ENCODE measurements at regions not wholly inside any gene's neighbourhood (a gene's known extent, or its start where the extent isn't known, plus 50 kb on each side); places are given as distances from the start of the nearest gene placed in this dataset.

DNA sequence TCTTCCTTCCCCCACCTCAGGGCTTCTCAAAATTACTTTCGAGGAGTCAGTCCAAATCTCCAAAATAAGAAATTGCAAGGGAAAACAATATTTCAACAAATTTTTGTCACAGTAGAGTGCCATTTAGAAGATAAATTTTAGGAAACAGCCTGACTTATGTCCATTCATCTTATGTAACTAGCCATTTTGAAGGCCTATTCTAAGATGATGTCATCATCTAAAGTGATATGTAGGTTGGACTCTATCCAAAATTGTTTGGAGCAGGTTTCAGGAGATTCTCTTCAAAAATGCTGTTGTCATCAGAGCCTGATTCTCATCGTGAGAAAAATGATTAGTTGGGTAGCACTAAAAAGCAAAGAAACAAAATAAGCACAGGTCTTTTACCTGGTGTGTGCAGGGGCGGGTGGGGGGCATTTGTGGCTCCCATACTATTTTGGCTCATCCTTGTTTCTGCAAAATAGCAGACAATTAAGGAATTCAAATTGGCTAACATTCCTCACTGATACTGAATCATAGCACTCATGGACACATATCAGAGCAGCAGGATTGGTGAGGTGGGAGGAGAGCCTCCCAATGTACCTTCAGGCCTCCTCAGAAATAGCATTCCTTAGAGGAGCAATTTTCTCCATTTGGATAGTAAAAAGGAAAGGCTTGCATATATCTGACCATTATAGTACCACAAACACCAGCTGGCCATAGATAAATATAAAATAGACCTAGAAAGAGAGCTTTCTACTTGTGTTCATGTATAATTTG, 360.9 kb upstream of the NAV3 start:
- no peak for DNase-seq (ENCODE audit: low read depth)
- H3K4me3 ChIP-seq (ENCODE audit: low read depth, low read length) = no peak overlapping the region

DNA sequence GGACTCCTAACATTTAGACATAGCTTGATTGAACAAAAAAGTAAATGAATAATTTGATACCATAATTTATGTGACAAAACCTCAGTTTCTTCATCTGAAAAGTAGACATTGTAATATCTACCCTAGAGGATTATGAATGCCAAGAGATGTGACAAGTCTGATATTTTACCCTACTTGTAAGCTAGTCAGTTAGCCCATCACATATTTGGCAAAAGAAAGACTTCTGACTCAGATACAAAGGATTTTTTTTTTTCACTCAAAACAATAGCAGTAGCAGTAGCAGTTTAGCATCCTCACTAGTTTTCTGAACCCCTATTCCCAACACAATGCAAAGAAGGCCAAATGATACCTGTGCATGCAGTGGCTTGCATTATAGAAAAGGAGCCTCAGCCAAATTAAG, 377.3 kb upstream of the E2F7 start:
- peak; percentile 3 for DNase-seq (ENCODE audit: low read depth)
- no peak overlapping the region for H3K4me3 ChIP-seq (ENCODE audit: low read depth, low read length)

DNA sequence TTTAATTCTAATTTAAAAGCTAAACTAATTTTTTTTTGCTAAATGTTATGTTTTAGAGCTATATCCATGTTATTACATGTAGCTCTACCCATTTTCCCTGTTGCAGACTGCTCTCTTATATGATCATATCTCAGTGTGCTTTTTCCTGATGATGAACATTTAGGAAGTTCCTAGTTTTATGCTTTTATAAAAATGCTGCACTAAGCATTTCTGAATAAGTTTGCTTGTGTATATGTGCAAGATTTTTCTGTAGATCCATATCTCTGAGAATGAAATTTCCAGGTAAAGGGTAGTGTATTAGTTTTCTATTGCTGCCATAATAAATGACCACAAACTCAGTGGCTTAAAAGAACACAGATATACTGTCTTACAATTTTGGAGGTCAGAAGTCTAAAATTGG, 374.4 kb upstream of the E2F7 start:
- no peak overlapping the region for H3K4me3 ChIP-seq (ENCODE audit: low read depth, low read length)
- DNase-seq (ENCODE audit: low read depth) = no peak

DNA sequence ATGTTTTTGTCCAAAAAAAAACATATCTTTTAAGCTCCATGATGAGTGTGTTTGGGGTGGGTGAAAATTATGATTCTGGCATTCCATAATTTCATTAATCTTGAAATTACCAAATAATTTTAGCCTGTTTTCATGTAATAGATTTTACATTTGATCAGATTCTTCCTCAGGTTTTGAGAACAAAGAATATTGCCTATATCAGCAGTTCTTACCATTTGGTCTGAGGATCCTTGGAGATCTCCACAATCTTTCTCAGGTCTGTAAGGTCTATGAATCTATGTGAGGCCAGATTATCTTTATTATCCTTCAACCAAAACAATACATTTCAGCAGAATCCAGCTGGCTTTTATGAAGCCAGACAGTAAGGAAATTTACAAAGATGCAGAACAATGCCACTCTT, 373.3 kb upstream of the E2F7 start:
- no peak for DNase-seq (ENCODE audit: low read depth)
- no peak overlapping the region for H3K4me3 ChIP-seq (ENCODE audit: low read depth, low read length)

DNA sequence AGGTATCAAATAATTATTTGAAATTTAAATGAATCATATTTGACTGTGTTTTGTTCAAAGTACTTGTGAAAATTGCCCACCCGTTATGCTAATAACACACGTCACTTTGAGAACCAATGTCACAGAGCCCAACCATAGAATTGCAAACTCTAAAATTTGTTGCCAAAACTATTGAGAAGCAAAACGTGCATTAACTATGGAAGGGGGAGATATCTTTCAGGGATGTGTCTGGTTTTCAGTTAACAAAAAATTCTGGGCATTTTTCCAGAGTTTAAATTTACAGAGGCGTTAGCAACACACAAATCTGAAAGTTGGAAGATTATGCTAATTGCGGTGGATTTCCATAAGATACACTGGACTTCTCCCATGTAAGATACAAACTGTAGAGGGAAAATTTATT, 371.8 kb upstream of the E2F7 start:
- no peak for DNase-seq (ENCODE audit: low read depth)

DNA sequence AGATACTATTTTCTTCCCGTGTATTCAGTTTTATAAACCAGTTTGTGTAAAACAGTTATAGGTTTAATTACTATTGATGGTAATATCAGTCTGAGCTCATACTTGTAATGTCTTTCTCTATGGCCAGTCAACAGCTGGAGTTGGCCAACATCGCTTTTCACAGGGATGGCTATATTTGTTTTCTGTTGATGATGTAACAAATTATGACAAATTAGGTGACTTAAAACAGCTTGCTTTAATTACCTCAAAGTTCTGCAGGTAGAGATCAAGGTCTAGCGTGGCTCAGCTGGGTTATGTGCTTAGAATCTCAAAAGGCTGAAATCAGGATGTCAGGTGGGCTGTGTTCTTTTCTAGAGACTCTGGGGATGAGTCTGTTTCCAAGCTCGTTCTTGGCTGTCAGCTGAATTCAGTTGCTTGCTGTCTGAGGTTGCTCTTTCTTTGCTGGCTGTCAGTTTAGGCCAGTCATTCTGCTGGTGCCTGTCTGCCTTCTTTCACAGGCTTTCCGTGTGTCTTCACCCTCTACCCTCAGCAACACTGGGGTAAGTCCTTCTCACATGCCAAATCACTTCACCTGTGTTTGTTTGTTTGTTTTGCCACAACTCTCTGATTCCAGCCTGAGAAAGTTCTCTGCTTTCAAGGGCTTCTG, 370.2 kb upstream of the E2F7 start:
- no peak overlapping the region for H3K4me3 ChIP-seq (ENCODE audit: low read depth, low read length)
- no peak for DNase-seq (ENCODE audit: low read depth)

More for the DNA sequence above, 371.8 kb upstream of the E2F7 start:
- H3K4me3 ChIP-seq (ENCODE audit: low read depth, low read length) = no peak overlapping the region

DNA sequence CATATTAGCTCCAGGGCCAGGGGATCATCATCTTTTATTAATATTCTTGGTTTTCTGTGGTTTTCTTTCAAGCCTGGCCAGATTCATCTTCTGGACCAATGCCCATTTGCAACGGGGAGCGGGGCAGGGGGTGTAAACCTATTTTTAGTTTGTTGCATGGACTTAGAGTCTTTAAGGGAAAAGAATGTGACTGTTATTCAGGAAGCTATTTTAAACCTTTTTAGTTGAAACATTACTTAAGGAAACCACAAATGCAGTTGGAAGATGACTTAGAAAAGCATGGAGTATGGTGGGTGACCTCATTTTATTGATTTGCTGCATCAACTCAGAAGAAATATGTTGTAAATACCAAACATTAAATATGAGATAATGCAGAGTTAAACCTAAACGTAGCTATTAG, 368.4 kb upstream of the E2F7 start:
- no peak overlapping the region for H3K4me3 ChIP-seq (ENCODE audit: low read depth, low read length)
- DNase-seq (ENCODE audit: low read depth) = peak; percentile 16

DNA sequence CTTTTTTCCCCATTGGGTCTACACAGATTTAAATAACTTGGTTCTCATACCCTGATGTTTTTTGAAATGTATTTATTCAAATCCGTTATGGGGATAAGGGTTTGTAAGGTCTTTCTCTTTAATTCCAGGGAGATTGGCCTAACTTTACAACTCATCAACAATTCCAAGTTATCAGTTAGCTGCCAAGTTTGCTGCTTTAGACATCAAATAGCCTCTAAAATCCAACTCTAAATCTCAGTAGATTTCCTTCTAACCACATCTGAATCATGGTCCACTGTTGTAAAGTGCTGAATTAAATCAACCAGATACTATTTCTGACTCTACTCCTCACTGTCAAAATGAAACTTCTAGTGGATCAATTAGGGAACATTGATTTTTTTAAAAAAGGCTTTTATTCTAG, 364.1 kb upstream of the E2F7 start:
- DNase-seq (ENCODE audit: low read depth) = no peak
- no peak overlapping the region for H3K4me3 ChIP-seq (ENCODE audit: low read depth, low read length)

DNA sequence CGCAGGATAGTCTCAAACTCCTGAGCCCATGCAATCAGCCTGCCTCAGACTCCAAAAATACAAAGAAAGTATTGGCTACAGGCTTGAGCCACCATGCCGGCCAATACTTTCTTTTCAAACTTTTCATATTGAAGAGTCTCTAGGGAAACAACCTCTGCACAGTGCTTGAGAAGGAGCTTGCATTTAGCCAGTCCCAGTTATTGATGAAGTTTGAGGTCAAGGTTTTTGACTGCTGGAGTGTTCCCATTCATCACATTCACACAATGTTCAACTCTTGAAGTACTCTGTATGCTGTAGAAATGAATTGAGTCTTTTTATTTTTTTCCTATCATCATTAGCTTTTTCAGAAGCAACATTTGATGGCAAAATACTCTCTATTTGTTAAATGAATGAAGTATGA, 355.8 kb upstream of the E2F7 start:
- H3K4me3 ChIP-seq (ENCODE audit: low read depth, low read length) = no peak overlapping the region
- DNase-seq (ENCODE audit: low read depth) = no peak

DNA sequence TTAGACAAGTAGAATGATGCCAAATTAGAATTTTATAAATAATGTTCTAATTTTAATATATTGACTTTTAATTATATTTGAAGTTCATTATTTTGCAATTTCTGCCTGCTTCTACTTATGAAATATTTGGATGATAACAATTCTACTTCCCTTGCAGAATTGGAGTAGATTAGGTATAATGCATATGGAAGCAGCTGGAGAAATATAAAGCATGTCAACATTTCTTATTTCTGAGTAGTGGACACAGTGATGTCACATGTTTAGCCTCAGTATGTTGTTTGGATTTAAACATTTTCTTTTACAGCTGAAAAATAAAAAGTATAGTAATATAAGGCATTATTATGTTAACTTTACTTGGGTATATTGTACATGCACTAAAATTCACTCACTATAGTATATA, 344.2 kb upstream of the E2F7 start:
- no peak overlapping the region for H3K4me3 ChIP-seq (ENCODE audit: low read depth, low read length)
- DNase-seq (ENCODE audit: low read depth) = no peak

DNA sequence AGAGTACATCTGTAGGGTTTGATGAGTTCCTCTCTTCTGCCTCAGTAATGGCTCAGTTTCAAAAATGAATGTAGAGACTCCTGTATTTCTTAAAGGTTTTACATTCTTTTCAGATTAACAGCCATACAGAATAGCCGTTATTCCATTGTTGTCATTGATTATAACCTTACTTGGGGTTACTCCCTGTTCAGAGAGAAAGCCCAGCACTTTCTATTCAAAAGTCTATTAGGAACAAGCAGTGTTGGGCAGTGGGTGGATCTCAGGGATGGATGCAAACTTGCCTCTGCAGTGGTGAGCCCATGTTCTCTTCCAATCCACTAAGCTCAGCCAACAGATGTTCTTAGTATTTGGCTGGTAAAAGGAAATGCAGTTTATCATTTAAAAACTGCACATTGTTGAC, 342.6 kb upstream of the E2F7 start:
- no peak for DNase-seq (ENCODE audit: low read depth)
- no peak overlapping the region for H3K4me3 ChIP-seq (ENCODE audit: low read depth, low read length)

DNA sequence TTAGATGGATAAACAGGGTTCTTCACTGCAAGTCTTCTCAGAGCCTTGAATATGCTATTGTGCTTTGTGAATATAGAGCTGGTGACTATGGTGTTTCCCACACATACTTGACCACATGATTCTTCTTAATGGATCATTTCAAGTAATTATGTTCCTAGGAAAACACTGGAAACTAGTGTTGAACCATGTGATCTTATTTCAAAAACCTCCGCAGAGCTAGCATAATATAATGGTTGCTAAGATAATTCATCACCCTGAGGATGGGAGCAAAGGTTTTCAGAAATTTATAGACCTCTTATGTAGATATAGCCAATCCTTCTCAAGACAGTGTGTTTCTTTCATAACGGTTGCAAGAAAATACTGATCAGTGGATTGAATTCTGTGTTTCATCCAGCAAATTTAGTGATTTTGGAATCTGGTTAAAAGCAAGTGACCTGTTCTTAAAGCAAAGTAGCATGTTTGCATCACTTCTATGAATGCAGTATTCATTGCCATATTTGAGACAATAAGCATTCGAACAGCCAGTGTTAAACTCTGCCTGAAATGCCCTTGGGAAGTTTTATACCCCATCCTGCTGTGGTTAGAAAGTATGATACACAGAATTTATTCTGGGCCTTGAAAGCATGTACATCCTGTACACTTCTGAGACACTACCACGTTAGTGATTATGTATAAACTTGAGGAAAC, 341.0 kb upstream of the E2F7 start:
- DNase-seq (ENCODE audit: low read depth) = no peak
- H3K4me3 ChIP-seq (ENCODE audit: low read depth, low read length) = no peak overlapping the region

DNA sequence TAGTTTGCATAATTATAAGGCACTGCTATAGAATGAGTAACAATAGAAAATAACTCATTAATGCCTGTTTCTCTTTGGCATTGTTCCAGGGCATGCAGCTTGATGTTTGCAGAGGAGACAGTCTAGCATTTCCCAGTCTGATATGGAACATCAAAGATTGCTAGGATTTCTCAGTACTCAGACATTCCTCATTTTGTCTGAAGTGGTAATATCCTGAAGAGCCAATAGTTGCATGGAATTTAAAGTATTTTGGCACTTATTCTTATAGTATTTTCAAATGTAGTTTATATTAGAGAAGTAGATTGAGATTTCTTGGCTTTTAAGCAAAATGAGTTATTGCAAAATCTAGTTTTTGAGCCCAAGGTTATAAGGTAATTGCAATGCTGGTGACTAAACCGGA, 337.3 kb upstream of the E2F7 start:
- DNase-seq (ENCODE audit: low read depth) = no peak
- H3K4me3 ChIP-seq (ENCODE audit: low read depth, low read length) = no peak overlapping the region

DNA sequence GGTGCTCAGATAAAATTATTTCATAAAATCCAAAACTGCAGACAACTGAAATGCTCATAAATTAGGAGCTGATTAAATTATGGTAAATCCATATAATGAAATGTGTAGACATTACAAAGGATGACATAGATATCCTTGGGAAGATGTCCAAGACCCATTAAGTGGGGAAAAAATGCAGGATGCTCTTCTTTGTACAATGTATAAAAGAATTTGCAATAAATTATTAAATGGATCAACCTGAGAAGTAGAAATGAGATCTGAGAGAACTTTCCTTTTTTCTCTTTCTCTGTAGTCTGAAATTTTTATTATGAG, 336.4 kb upstream of the E2F7 start:
- no peak for DNase-seq (ENCODE audit: low read depth)
- no peak overlapping the region for H3K4me3 ChIP-seq (ENCODE audit: low read depth, low read length)

DNA sequence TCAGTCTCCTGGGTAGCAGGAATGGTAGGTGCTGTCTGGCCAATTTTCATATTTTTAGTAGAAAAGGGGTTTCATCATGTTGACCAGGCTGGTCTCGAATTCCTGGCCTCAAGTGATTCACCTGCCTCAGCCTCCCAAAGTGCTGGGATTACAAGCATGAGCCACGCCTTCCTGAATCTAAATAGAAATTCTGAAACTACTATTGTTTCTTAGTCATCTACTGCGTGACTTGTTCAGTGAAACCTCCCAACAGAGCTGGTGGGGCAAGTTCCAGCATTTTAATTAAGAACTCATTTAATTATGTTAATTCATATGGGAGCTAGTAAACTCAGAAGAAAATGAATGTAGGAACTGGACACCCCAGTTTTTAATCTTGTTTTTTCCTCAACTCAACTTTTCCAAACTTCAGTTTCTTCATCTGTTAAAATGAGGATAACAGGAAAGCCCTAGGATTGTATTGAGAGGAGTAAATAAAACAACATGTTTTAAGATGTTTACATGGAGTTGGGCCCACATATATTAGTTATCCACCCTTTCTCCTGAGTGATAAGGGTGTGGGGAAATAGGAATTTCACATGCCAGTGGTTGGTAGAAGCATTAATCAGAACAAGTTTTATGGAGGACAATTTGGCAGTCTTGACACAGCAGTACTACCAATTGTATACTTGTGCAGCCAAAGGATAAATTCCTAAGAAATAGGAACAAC, 335.8 kb upstream of the E2F7 start:
- no peak for DNase-seq (ENCODE audit: low read depth)
- no peak overlapping the region for H3K4me3 ChIP-seq (ENCODE audit: low read depth, low read length)

DNA sequence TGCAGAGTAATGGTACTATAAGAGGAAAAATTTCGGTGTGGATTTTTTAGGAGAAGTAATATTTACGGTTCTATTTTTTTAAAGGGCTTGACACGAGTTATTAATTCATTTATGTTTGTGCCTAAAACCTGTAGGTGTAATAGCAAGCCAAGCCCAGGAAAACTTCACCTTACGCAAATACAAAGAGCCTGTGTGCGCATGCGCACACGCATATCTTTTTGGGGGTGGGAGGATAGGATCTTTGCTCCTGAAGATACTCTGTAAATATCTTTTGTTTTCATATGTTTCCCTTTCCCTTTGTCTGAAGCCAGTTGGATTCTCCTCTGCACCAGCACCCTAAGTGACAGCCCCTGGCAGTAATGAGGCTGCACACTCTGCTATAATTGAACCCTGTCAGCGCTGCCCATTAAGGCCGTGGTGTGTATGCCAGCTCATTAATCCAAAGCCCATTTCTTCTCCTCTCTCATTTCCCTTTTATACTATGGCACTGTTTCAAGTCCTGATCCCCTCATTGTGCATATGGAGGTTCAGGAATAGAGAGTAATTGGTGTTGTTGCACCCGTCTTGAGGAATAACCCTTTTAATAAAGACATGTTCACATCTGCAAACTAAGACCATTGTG, 327.2 kb upstream of the E2F7 start:
- no peak overlapping the region for H3K4me3 ChIP-seq (ENCODE audit: low read depth, low read length)
- DNase-seq (ENCODE audit: low read depth) = no peak

DNA sequence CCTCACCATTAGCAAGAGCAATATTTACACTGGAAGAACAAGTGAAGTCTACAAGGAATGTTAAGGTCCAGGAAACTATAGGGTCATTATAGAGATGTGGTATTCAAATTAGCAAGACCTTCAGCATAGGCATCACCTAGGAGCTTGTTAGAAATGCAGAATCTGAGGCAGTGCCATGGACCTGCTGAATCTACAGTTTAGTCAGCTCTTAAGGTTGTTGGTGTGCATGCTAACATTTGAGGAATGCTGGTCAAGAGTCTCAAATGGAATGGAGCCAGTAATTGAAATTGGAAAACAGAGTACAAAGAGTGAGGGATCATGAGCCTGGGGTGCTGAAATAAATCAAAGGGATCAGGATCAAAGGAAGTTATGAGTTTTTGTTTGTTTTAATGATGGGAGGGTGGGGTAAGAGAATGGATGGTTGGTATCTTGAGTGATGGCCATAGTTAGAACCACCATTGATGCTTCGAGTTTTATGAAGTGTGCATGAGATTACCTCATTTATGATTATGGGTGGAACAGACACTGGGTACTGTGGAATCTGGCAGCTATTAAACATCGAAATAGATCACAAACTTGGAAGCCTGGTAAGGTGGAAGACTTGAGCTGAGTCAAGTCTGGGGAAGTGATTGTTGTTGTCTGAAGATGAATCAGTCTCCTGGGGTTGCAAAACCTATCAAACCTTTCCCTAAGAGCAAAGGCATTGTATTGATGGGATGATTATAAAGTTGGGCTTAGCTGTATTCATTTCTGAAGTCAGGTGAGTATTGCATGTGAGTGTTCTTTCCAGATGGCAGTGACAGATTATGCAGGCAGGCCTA, 323.3 kb upstream of the E2F7 start:
- H3K4me3 ChIP-seq (ENCODE audit: low read depth, low read length) = no peak overlapping the region
- DNase-seq (ENCODE audit: low read depth) = no peak

DNA sequence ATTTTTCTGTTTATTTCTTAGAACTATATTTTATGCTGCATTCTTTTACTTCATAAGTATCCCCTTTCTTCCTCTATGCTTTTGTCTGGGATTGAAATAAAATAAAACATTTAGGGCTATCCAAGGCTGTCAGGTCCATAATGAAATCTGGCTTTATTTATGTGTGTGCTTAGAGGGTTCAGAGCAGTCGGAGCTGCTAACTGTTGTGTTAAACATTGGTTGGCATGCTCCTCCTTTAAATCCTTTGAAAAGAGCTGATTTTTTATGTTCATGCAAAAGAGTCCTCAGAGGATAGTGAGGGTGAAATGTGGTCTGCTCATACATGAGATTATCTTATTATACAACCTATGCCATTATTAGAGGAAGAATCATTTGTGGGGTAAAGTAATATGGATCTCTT, 322.3 kb upstream of the E2F7 start:
- H3K4me3 ChIP-seq (ENCODE audit: low read depth, low read length) = no peak overlapping the region
- no peak for DNase-seq (ENCODE audit: low read depth)

DNA sequence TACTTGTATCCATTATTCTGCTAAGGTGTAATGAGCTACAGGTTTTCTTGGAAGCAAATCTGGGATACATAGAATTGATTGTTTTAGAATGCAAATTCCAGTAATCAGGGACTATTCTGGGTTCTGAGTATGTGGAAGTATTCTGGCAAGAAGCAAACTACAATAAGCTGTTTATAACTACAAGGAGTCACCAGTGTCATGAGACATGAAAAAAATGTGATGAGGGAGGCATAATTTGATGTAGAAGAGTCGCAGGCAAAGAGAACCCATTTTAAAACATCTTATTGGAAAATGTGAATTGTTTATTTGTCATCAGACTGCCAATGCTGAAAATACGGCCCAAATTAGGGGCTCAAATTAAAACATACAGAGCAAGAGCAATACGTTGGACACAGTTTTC, 321.8 kb upstream of the E2F7 start:
- DNase-seq (ENCODE audit: low read depth) = no peak
- no peak overlapping the region for H3K4me3 ChIP-seq (ENCODE audit: low read depth, low read length)
